SK-N-SH treated with all-trans-retinoic acid at 6 μM for 48 hours (cell line): ENCODE measurements at regions not wholly inside any gene's neighbourhood (a gene's known extent, or its start where the extent isn't known, plus 50 kb on each side); places are given as distances from the start of the nearest gene placed in this dataset.

Source experiments
- ATAC-seq: fragments of 200-7000 bp; cut with Tn5 transposase; 3 replicates; pipeline ENCODE4 v1.9.1; 2020; ENCODE audit warnings: mild to moderate bottlenecking, moderate library complexity
- ARNTL ChIP-seq: fragments of 450-650 bp; formaldehyde crosslinking; IDR thresholded peaks from 2 replicates; pipeline ENCODE4 v1.5.0; 2020; ENCODE audit warnings: low read depth, mild to moderate bottlenecking, moderate library complexity, borderline replicate concordance
- BACH2 ChIP-seq: fragments of 250-450 bp; sonication (Bioruptor Pico); IDR thresholded peaks from 2 replicates; pipeline ENCODE4 v1.9.0; 2021; ENCODE audit warnings: mild to moderate bottlenecking, borderline replicate concordance
- ESRRG ChIP-seq: fragments of 250-450 bp; sonication (Bioruptor Pico); IDR thresholded peaks from 2 replicates; pipeline ENCODE4 v1.6.1; 2021; ENCODE audit warnings: mild to moderate bottlenecking
- GLIS3 ChIP-seq: fragments of 250-450 bp; sonication (Bioruptor Pico); IDR thresholded peaks from 2 replicates; pipeline ENCODE4 v1.5.0; 2020; ENCODE audit warnings: mild to moderate bottlenecking, moderate library complexity
- ISL1 ChIP-seq: fragments of 250-450 bp; sonication (Bioruptor Pico); IDR thresholded peaks from 2 replicates; pipeline ENCODE4 v2.1.2; 2022; ENCODE audit warnings: mild to moderate bottlenecking, moderate library complexity
- OSR1 ChIP-seq: fragments of 250-450 bp; sonication (Bioruptor Pico); IDR thresholded peaks from 2 replicates; pipeline ENCODE4 v1.8.0; 2022; ENCODE audit warnings: moderate library complexity, mild to moderate bottlenecking, inconsistent platforms
- PPARA ChIP-seq: fragments of 250-450 bp; sonication (Bioruptor Pico); IDR thresholded peaks from 2 replicates; pipeline ENCODE4 v1.5.0; 2020; ENCODE audit warnings: mild to moderate bottlenecking, borderline replicate concordance
- RARB ChIP-seq: fragments of 250-450 bp; sonication (Bioruptor Pico); IDR thresholded peaks from 2 replicates; pipeline ENCODE4 v1.8.0; 2021; ENCODE audit warnings: mild to moderate bottlenecking, moderate library complexity
- SNAI2 ChIP-seq: fragments of 250-450 bp; sonication (Bioruptor Pico); IDR thresholded peaks from 2 replicates; pipeline ENCODE4 v1.5.0; 2020; ENCODE audit warnings: mild to moderate bottlenecking, moderate library complexity
- TCF4 ChIP-seq: fragments of 250-450 bp; sonication (Bioruptor Pico); IDR thresholded peaks from 2 replicates; pipeline ENCODE4 v1.8.0; 2021; ENCODE audit warnings: mild to moderate bottlenecking, moderate library complexity, borderline replicate concordance
- TOX ChIP-seq: fragments of 250-450 bp; sonication (Bioruptor Pico); IDR thresholded peaks from 2 replicates; pipeline ENCODE4 v1.8.0; 2021; ENCODE audit warnings: mild to moderate bottlenecking, moderate library complexity, borderline replicate concordance
- ZC3H10 ChIP-seq: fragments of 250-450 bp; sonication (Bioruptor Pico); IDR thresholded peaks from 2 replicates; pipeline ENCODE4 v1.5.1; 2021; ENCODE audit warnings: mild to moderate bottlenecking, moderate library complexity
- ZFP3 ChIP-seq: fragments of 250-450 bp; sonication (Bioruptor Pico); IDR thresholded peaks from 2 replicates; pipeline ENCODE4 v1.5.0; 2020; ENCODE audit warnings: mild to moderate bottlenecking, moderate library complexity
- ZNF565 ChIP-seq: fragments of 450-650 bp; formaldehyde crosslinking; conservative IDR thresholded peaks from 2 replicates; pipeline ENCODE4 v1.5.0; 2020; ENCODE audit warnings: low read depth, mild to moderate bottlenecking, moderate library complexity
- ZNF70 ChIP-seq: fragments of 450-650 bp; formaldehyde crosslinking; IDR thresholded peaks from 2 replicates; pipeline ENCODE4 v1.5.0; 2020; ENCODE audit warnings: mild to moderate bottlenecking, moderate library complexity
- ZNF8 ChIP-seq: fragments of 450-650 bp; formaldehyde crosslinking; IDR thresholded peaks from 2 replicates; pipeline ENCODE4 v1.5.0; 2020; ENCODE audit warnings: mild to moderate bottlenecking, moderate library complexity
- TF ChIP-seq, protein P1 (sequence below): fragments of 250-450 bp; sonication (Bioruptor Pico); IDR thresholded peaks from 2 replicates; pipeline ENCODE4 v1.5.1; 2020; ENCODE audit warnings: low read depth, mild to moderate bottlenecking, moderate library complexity
- TF ChIP-seq, protein P2 (sequence below): fragments of 250-450 bp; sonication (Bioruptor Pico); IDR thresholded peaks from 2 replicates; pipeline ENCODE4 v1.5.1; 2021; ENCODE audit warnings: mild to moderate bottlenecking, moderate library complexity
- TF ChIP-seq, protein P3 (sequence below): fragments of 250-450 bp; sonication (Bioruptor Pico); IDR thresholded peaks from 2 replicates; pipeline ENCODE4 v1.8.0; 2020; ENCODE audit warnings: mild to moderate bottlenecking, moderate library complexity, borderline replicate concordance
- TF ChIP-seq, protein P4 (sequence below): fragments of 250-450 bp; sonication (Bioruptor Pico); IDR thresholded peaks from 2 replicates; pipeline ENCODE4 v1.8.0; 2021; ENCODE audit warnings: low read depth, mild to moderate bottlenecking, moderate library complexity, borderline replicate concordance
- TF ChIP-seq, protein P5 (sequence below): fragments of 250-450 bp; sonication (Bioruptor Pico); IDR thresholded peaks from 2 replicates; pipeline ENCODE4 v1.5.0; 2020; ENCODE audit warnings: mild to moderate bottlenecking, moderate library complexity

DNA sequence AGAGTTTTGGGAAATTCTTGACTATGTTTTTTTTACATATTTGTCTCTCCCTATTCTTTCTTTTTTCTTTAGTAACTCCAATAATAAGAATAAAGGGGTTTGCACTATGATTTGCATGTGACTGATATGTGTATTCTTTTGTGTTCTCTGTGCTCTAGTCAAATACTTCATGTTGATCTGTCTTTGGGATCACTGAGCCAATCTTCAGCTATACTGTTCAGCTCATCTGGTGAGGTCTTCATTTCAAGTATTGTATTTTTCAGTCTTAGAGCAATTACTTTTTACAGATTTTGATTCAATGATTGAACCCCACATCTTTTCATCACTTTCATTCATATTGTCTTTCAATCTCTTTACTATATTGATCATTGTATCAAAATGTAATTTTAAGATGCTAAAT lies 58.1 kb upstream of the TAF11L2 start:
- TF ChIP-seq, protein P1, sequence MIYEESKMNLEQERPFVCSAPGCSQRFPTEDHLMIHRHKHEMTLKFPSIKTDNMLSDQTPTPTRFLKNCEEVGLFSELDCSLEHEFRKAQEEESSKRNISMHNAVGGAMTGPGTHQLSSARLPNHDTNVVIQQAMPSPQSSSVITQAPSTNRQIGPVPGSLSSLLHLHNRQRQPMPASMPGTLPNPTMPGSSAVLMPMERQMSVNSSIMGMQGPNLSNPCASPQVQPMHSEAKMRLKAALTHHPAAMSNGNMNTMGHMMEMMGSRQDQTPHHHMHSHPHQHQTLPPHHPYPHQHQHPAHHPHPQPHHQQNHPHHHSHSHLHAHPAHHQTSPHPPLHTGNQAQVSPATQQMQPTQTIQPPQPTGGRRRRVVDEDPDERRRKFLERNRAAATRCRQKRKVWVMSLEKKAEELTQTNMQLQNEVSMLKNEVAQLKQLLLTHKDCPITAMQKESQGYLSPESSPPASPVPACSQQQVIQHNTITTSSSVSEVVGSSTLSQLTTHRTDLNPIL (CRISPR knock-in tag), result no peak
- no peak for TF ChIP-seq OSR1
- TF ChIP-seq SNAI2 (CRISPR knock-in tag), result no peak
- TF ChIP-seq ZC3H10 (CRISPR knock-in tag), result no peak
- TF ChIP-seq, protein P2, sequence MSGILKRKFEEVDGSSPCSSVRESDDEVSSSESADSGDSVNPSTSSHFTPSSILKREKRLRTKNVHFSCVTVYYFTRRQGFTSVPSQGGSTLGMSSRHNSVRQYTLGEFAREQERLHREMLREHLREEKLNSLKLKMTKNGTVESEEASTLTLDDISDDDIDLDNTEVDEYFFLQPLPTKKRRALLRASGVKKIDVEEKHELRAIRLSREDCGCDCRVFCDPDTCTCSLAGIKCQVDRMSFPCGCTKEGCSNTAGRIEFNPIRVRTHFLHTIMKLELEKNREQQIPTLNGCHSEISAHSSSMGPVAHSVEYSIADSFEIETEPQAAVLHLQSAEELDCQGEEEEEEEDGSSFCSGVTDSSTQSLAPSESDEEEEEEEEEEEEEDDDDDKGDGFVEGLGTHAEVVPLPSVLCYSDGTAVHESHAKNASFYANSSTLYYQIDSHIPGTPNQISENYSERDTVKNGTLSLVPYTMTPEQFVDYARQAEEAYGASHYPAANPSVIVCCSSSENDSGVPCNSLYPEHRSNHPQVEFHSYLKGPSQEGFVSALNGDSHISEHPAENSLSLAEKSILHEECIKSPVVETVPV (CRISPR knock-in tag), result no peak
- no peak for TF ChIP-seq ZNF565 (CRISPR knock-in tag)
- no peak for TF ChIP-seq BACH2 (CRISPR knock-in tag)
- TF ChIP-seq RARB, result no peak
- TF ChIP-seq ISL1 (CRISPR knock-in tag), result no peak
- TF ChIP-seq TCF4 (CRISPR knock-in tag), result no peak
- no peak for ATAC-seq

DNA sequence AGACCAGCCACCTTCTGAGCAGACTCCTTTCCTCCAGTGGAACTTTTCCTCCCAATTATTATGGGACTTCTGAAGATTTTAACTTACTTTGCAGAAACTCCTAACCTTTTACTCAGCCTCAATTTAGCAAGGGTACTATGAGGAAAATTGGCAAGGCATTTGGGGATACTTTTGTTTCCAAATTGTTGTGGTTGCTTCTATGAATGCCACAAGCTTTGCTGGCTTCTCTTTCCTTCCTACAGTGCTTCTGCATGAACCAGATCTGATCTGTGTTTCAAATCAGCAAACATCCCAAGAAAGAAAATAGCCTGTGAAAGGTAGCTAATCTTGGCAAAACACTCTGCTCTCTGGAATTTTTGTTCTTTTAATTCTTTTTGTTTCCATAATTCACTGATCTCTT lies 57.3 kb upstream of the TAF11L2 start:
- TF ChIP-seq ZFP3 (CRISPR knock-in tag) (no peak), ZNF8 (no peak)
- TF ChIP-seq, protein P3, sequence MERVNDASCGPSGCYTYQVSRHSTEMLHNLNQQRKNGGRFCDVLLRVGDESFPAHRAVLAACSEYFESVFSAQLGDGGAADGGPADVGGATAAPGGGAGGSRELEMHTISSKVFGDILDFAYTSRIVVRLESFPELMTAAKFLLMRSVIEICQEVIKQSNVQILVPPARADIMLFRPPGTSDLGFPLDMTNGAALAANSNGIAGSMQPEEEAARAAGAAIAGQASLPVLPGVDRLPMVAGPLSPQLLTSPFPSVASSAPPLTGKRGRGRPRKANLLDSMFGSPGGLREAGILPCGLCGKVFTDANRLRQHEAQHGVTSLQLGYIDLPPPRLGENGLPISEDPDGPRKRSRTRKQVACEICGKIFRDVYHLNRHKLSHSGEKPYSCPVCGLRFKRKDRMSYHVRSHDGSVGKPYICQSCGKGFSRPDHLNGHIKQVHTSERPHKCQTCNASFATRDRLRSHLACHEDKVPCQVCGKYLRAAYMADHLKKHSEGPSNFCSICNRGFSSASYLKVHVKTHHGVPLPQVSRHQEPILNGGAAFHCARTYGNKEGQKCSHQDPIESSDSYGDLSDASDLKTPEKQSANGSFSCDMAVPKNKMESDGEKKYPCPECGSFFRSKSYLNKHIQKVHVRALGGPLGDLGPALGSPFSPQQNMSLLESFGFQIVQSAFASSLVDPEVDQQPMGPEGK (CRISPR knock-in tag), result no peak
- ATAC-seq, result no peak

DNA sequence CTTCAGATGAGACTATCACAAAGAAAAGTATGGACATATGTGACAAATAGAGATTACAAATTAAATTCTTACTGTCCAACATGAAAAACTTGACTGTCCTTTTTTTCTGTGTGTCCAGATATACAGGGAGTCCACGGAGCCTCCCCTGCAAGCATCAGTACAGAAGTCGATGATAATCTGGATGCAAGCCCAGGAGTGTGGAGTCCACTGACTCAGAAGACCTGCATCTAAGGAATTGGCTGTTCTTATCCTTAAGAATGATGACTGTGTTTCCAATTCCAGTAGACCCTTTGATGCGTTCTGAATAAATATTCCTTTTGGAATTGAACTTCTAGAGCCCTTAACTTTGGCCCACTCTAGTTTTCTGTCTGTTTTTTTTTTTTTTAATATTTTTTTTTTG lies 56.7 kb upstream of the TAF11L2 start:
- no peak for TF ChIP-seq OSR1
- TF ChIP-seq, all 23 proteins: peak for 0
- ATAC-seq, result no peak

DNA sequence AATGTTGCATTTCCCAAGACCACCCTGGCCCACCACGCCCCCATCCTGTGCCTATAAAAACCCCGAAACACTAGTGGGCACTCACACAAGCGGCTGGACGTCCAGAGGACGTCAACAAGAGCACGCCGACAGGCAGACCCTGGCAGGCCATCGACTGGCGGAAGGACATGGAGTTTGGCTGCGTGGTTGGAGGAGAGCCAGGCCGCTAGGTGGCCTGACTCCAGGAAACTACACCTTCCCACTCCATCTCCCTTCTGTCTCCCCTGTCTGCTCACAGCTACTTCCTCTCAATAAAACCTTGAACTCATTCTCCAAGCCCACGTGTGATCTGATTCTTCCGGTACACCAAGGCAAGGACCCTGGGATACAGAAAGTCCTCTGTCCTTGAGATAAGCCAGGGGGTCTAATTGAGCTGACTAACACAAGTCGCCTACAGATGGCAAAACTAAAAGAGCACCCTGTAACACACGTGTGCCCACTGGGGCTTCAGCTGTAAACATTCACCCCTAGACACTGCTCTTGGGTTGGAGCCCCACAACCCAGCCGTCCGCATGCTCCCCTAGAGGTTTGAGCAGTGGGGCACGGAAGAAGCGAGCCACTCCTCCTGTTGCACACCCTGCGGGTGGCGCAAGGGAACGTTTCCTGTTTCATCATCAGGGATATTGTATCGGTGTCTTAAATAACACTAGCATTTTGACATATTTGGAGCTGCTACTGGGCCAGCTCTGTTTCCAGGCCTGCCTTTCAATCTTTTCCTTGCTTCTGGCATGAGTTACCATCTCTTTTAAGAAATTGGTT lies 54.5 kb upstream of the TAF11L2 start:
- no peak for ATAC-seq
- TF ChIP-seq ESRRG (CRISPR knock-in tag), result no peak
- TF ChIP-seq ARNTL (CRISPR knock-in tag), result no peak
- no peak for TF ChIP-seq ZNF70 (CRISPR knock-in tag)
- TF ChIP-seq, protein P4, sequence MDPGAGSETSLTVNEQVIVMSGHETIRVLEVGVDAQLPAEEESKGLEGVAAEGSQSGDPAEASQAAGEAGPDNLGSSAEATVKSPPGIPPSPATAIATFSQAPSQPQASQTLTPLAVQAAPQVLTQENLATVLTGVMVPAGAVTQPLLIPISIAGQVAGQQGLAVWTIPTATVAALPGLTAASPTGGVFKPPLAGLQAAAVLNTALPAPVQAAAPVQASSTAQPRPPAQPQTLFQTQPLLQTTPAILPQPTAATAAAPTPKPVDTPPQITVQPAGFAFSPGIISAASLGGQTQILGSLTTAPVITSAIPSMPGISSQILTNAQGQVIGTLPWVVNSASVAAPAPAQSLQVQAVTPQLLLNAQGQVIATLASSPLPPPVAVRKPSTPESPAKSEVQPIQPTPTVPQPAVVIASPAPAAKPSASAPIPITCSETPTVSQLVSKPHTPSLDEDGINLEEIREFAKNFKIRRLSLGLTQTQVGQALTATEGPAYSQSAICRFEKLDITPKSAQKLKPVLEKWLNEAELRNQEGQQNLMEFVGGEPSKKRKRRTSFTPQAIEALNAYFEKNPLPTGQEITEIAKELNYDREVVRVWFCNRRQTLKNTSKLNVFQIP, result no peak
- no peak for TF ChIP-seq OSR1
- no peak for TF ChIP-seq SNAI2 (CRISPR knock-in tag)
- TF ChIP-seq, protein P5, sequence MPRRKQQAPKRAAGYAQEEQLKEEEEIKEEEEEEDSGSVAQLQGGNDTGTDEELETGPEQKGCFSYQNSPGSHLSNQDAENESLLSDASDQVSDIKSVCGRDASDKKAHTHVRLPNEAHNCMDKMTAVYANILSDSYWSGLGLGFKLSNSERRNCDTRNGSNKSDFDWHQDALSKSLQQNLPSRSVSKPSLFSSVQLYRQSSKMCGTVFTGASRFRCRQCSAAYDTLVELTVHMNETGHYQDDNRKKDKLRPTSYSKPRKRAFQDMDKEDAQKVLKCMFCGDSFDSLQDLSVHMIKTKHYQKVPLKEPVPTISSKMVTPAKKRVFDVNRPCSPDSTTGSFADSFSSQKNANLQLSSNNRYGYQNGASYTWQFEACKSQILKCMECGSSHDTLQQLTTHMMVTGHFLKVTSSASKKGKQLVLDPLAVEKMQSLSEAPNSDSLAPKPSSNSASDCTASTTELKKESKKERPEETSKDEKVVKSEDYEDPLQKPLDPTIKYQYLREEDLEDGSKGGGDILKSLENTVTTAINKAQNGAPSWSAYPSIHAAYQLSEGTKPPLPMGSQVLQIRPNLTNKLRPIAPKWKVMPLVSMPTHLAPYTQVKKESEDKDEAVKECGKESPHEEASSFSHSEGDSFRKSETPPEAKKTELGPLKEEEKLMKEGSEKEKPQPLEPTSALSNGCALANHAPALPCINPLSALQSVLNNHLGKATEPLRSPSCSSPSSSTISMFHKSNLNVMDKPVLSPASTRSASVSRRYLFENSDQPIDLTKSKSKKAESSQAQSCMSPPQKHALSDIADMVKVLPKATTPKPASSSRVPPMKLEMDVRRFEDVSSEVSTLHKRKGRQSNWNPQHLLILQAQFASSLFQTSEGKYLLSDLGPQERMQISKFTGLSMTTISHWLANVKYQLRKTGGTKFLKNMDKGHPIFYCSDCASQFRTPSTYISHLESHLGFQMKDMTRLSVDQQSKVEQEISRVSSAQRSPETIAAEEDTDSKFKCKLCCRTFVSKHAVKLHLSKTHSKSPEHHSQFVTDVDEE (CRISPR knock-in tag), result no peak
- TF ChIP-seq RARB, result no peak
- no peak for TF ChIP-seq ZC3H10 (CRISPR knock-in tag)
- TF ChIP-seq PPARA (CRISPR knock-in tag), result no peak
- TF ChIP-seq, protein P1 (CRISPR knock-in tag), result no peak
- TF ChIP-seq, protein P2 (CRISPR knock-in tag), result no peak
- TF ChIP-seq GLIS3 (CRISPR knock-in tag), result no peak
- TF ChIP-seq ZNF565 (CRISPR knock-in tag), result no peak
- no peak for TF ChIP-seq ZFP3 (CRISPR knock-in tag)
- no peak for TF ChIP-seq TOX
- TF ChIP-seq, protein P3 (CRISPR knock-in tag), result no peak
